ENCODE measurements at regions not wholly inside any gene's neighbourhood (a gene's known extent, or its start where the extent isn't known, plus 50 kb on each side); places are given as distances from the start of the nearest gene placed in this dataset.

- TF ChIP-seq, protein P1, sequence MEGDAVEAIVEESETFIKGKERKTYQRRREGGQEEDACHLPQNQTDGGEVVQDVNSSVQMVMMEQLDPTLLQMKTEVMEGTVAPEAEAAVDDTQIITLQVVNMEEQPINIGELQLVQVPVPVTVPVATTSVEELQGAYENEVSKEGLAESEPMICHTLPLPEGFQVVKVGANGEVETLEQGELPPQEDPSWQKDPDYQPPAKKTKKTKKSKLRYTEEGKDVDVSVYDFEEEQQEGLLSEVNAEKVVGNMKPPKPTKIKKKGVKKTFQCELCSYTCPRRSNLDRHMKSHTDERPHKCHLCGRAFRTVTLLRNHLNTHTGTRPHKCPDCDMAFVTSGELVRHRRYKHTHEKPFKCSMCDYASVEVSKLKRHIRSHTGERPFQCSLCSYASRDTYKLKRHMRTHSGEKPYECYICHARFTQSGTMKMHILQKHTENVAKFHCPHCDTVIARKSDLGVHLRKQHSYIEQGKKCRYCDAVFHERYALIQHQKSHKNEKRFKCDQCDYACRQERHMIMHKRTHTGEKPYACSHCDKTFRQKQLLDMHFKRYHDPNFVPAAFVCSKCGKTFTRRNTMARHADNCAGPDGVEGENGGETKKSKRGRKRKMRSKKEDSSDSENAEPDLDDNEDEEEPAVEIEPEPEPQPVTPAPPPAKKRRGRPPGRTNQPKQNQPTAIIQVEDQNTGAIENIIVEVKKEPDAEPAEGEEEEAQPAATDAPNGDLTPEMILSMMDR (IDR thresholded peaks at IDR 0.05): no peak
- TF ChIP-seq POLR2A (IDR thresholded peaks at IDR 0.05): no peak
These were observed 101.1 kb upstream of the FHIT start for GRCh38 chr3:61352306-61352705.

Measured in lower leg skin (tissue), 3 donors.